Ramos (cell line): ENCODE measurements at regions not wholly inside any gene's neighbourhood (a gene's known extent, or its start where the extent isn't known, plus 50 kb on each side); places are given as distances from the start of the nearest gene placed in this dataset.
"Not testable (repeated sequence)": the region's sequence is repeated elsewhere in the genome, so short reads cannot be mapped to it uniquely, and the experiment has no call there.

Experiments
- in situ Hi-C: fragments of 300-500 bp; cut with MboI; formaldehyde crosslinking; loops from one replicate; pipeline ENCODE4 v1.14.3; 2022; ENCODE audit warnings: low sequenced_read_pairs; ENCODE audit not compliant: unreplicated experiment

DNA sequence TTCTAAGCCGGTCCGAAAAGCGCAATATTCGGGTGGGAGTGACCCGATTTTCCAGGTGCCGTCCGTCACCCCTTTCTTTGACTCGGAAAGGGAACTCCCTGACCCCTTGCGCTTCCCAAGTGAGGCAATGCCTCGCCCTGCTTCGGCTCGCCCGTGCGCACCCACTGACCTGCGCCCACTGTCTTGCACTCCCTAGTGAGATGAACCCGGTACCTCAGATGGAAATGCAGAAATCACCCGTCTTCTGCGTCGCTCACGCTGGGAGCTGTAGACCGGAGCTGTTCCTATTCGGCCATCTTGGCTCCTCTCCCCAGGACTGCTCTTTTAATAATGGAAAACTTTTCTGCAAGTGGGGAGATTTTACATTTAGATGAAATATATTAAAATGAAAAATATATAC is 297.5 kb downstream of the LNPK start:
- in situ Hi-C loops = not testable (repeated sequence)

DNA sequence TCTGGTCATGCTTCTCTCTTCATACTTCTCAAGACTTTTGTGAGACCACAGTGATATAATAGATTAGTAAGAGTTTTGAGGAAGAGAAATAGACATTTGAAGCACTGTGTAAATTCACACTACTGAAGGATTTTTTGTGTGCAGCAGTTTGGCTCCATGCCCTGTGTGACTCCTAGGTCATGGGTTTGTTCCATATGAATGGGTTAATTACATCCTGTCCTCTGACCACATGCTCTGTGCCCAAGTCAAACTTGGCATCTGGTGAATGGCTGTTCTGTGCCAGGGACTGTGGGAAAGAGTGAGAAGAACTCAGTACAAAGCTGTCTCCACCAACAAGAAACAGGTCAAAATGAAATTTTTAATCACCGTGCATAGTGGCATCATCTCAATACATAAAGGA is 304.0 kb downstream of the LNPK start:
- in situ Hi-C loops = no loop called here

DNA sequence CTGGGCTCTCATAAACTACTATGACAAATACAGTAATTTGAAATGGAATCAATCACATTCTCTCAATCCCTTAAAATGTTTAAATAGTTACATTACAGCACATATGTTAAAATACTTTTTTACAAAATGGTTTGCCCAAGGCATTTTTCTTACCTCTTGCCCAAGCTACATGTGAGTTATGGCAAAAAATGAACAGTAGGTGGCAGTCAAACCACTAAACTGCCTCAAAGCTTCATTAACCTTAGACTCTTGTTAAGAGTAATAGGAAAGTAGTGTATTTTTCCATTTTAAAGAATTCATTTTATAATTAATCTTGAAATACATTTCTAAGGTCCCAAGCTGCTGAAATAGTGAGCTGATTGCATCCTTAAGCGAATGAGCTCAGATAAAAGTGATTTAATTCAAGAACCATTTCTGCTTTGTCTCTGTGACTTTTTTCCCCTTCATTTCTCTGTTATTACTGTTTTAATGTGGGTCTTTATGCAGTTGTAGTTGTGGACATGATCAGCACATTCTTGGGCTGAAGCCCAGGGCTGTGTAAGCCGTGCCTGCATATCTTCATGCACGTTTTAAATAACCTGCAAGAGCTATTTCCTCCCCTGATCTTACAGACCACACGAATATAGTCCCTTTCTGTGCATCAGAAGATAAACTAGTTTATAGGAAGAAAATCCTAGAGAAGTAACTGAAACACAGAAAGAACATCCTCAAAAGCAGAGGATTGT is 311.8 kb downstream of the LNPK start:
- in situ Hi-C loops = no loop called here

DNA sequence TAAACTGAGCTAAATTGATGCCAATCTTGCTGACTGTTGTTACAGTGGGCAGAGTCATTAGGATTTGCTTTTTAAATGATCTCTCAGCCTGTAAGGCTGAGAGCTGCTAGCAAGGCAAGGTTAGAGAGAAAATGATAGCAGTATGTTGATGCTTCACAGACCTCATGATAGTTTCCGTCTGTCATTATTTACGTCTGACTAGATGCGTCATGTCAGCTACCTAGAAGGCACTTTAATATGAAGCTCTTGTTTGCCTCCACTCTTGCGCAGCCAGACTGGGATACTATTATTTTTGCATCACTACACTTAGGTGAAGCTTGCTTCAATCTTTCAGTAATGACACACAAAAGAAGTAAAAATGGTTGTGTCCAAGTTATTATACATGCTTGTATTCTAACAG is 313.8 kb downstream of the LNPK start:
- in situ Hi-C loops = loop anchor here (10.0 kb wide), 1 partner anchor 407 kb away; the partner anchor contains the start of genes HOXD12 and HOXD13

DNA sequence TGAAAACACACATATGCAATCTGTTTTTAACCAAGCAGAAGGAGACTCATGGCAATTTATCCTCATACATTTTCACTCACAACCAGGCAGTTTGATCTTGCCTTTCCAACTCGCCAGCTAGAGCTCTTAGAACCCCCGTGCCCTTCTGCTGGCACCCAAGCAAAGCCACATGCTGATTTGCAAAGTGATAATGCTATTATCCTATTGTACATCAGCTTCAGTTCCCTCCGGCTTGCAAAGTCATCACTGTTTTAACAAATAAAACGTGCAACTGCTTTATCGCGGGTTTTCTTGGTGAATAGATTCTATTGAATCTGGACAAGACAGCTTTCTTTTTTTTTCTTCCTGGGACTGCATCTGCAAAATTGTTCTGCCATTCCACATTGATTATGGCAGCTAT is 314.6 kb downstream of the LNPK start:
- in situ Hi-C loops = loop anchor here (10.0 kb wide), 1 partner anchor 407 kb away; the partner anchor contains the start of genes HOXD12 and HOXD13

DNA sequence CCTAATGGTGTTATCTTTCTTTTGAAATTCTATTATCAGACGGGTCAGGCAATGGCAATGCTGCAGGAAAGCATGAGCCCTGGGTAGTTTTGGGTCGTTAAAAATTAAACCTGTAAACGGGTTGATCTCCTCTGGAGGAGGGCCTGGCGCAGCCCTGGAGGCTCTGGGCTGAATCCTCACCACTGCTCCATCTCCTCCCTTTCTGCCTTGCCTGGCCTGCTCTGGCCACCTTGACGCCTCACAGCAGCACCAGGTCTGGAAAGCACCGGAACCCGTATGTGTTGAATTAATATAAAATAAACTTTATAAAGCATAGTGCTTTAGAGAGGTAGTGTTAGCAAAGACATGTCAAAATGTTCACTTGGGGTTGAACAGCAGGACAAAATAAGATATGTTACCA is 316.1 kb downstream of the LNPK start:
- in situ Hi-C loops = loop anchor here (10.0 kb wide), 1 partner anchor 409 kb away; the partner anchor contains the start of genes HOXD12 and HOXD13

DNA sequence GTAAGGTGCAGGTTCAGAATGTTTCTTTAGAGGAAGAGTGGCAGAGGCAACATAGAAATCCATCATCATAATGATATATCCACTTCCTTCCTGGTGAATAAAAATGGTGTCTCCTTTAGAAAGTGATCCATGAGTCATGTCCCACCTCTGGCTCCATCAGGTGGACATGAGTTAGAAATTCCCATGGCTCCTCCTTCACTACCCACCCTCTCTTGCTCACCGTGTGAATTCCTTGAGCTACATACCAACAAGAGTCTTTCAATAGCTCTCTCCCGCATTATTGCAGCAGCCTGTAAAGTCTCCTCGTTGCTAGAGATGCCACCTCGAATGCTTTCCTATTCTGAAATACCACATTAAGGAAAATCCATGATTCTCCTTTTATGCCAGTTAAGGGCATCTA is 317.6 kb downstream of the LNPK start:
- in situ Hi-C loops = loop anchor here (10.0 kb wide), 1 partner anchor 410 kb away; the partner anchor contains the start of genes HOXD12 and HOXD13

DNA sequence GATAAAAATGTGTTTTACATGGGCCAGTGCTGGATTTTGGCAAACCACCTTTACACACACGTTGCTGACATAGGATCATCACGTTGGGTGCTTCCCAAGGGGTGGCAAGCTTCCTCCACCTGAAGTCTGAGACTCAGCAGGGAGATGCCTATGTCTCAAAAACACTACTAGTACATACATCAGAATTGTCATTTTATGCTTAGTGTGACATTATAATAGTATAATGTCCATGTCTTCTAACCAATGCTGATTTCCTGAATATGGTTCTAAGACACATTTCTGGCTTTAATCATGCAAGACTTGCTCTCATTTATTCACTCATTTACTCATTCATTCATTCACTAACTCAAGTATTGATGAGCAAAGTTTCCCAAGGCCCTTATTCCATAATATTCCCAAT is 322.3 kb downstream of the LNPK start:
- in situ Hi-C loops = loop anchor here (10.0 kb wide), 1 partner anchor 415 kb away; the partner anchor contains the start of genes HOXD12 and HOXD13

DNA sequence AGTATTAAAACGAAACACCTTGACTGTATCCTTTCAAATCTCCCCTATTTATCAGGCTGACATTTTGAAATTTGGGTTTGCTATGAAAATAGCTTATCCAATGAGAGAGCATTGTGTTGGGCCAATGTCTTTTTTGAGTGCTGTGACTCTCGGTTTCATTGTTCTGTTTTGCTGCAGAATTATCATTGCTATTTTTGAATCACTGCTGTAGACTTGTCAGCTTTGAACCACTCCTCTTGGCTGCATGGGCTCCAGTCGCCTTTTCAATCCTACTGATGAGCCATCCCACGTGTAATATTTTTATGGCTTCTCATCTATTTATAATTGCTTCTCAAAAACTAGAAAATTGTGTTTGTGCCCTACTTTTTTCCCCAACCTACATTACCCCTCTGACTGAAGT is 322.8 kb downstream of the LNPK start:
- in situ Hi-C loops = no loop called here

DNA sequence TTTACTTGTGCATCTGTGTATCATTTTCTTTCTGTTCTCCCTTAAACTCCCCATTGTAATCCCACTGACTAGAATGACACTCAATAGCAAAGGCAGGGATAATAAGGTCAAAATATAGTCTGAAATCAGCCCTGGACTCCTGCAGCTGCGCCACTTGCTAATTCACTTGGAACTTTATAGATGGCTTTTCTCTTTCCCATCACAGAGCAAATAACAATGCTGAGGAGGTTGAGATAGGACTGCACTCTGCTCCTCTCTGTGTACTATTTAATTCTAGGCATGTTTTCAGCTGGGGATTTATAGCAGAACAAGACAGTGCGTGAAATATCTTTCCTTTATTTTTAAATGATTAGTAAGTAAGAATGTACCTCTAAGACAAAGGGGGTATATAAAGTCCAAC is 324.2 kb downstream of the LNPK start:
- in situ Hi-C loops = no loop called here

DNA sequence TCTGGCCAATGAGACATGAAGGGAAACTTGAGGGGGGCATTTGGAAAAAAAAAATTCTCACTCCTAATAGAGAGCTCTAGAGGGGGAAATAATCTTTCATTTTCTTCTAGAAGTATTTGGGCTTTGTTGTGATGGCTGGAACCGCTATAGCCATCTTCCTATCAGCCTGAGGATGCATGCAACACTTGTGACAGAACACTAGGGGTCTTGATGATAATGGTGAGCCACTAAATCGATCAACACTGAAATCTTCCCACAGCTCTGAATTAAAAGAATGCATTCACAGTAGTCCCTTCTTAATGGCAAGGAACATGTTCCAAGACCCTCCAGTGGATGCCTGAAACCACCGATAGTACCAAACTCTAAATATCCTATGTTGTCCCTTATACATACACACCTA is 325.3 kb downstream of the LNPK start:
- in situ Hi-C loops = no loop called here

DNA sequence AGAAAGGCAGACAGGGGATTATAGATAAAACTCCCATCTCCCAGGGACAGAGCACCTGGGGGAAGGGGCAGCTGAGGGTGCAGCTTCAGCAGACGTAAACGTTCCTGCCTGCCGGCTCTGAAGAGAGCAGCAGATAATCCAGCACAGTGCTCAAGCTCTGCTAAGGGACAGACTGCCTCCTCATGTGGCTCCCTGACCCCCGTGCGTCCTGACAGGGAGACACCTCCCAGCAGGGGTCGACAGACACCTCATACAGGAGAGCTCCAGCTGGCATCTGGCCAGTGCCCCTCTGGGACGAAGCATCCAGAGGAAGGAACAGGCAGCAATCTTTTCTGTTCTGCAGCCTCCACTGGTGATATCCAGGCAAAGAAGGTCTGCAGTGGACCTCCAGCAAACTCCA is 333.3 kb downstream of the LNPK start:
- in situ Hi-C loops = not testable (repeated sequence)

DNA sequence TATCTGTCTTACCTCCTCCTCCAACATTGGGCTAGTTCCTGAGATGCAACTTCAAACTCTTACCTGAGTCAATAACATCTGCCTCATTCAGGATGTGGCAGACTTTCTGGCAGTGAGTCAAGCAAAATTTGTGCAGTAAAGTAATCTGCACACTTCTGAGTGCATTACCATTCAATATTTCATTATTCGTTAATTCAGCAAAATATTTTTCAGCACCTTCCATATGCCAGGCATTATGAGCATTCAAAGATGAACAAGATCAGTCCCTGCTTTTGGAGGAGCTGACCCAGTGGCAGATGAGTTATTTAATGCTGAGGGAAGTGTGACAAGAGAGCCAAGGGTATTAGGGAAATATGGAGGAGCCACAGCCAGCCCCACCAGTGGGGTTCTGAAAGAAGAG is 339.7 kb downstream of the LNPK start:
- in situ Hi-C loops = no loop called here

DNA sequence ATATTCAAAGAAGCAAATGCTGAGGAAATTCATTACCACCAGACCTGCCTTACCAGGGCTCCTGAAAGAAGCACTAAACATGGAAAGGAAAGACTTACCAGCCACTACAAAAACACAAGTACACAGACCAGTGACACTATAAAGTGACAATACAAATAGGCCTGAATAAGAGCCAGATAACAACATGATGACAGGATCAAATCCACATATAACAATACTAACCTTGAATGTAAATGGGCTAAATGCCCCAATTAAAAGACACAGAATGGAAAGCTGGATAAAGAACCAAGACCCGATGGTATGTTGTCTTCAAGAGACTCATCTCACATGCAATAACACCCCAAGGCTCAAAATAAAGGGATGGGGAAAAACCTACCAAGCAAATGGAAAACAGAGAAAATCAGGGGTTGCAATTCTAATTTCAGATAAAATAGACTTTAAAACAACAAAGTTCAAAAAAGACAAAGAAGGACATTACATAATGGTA is 353.4 kb downstream of the LNPK start:
- in situ Hi-C loops = no loop called here

DNA sequence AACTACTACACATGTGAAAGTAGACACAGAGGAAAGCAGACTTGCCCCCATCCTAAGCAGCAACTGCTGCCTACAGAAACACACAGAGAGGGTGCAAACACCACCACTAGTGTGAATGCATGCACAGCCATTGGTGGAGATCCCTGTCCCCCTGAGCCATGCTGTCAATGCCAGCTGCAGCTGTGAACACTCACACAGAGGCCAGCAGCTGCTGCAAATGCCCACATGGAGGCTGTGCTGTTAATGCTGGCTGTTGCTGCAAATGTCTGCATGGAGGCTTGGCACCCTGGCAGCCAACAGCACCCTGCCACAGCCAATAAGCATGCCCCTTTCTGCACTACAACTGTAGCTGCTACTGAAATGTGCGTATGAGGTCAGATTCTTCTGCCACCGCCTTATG is 355.0 kb downstream of the LNPK start:
- in situ Hi-C loops = no loop called here

DNA sequence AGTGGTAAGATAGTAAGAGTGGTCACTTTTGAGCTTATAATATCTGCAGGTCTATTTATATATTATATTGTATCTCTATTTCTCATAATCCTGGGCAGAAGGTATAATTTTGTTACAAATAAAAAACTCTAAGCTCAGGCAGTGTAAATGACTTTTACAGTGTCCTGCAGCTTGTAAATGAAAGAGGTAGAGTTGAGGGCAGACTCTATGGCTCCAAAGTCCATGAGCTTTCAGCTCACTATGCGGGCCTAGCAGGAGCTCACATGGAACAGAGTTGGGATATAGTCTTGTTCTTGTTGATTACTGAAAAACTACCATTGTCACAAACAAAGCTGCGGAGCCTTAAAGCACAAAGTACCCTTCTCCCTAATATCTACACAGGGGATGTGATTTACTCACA is 361.4 kb downstream of the LNPK start:
- in situ Hi-C loops = no loop called here

DNA sequence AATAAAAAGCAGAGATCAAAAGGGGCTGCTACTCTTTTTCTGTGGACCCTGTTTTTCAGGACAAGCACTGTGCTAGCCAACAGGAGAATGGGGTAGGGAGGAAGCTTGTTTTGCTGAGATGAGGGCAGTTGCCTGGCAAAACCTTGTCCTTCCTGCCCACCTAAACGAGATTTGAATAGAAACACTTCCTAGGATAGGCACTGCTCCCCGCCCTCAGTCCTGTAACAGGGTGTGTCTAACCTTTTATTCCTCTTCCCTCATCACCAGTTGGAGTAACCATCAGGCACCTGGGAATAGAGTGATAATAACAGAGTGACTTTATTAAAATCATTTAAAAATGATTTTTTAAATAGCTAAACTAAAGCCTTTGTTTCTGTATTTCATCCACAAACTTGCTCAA is 368.8 kb downstream of the LNPK start:
- in situ Hi-C loops = no loop called here

DNA sequence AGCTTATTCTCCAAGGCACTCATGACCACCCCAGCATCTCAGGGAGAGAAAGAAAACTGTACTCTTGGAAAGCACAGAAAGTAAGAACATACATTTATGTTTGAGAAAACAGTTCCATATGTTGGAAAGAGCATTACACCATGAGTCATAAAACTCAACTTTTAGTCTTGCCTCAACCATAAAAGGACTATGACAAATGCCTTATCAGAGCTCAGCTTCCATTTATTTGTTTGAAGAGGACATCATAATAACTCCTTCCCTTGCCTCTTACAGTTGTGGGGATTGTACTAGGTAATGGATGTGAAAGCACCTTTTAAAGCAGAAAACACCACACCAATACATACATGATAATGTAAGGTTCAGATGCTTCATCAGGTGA is 370.8 kb downstream of the LNPK start:
- in situ Hi-C loops = no loop called here

DNA sequence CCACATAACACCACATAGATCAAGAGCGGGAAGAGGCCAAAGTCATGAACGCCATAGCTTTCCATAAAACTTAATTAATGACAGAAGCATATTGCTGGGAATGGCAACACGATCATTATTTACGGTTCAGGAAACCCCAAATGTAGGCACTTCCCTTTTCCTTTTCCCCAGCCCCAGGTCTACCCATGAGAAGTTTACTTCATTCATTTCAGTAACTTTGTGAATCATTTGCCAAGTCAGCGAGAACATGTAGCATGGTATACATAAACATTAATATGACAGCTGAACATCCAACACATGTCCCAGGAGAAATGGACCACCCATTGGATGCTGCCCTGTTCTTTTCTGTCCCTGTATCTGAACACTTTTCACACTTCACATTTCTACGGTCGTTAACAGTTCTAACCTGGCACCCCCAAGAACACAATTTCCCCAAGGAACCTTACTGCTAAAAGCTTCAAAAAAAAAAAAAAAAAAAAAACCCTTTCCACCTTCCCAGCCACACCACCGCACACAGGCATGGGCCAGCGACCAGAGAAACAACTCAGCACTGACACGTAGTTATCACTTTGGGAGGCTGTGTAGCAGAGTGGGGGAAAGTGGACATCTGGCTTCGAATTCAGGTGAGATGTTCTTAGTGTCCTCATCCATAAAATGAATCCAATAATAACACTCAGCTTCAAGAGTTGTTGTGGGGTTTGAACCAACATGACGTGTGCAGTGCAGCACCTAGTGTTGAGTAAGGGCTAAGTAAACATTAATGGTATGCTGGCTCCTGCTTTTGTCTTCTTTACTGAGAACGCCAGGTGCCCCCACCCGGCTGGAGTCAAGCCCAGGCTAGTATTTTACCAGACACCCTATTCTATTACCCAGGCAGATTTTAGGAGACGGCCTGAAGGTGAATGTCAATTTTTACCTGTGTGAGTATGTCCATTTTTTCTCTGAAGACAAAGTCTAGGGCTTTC is 371.5 kb downstream of the LNPK start:
- in situ Hi-C loops = no loop called here

DNA sequence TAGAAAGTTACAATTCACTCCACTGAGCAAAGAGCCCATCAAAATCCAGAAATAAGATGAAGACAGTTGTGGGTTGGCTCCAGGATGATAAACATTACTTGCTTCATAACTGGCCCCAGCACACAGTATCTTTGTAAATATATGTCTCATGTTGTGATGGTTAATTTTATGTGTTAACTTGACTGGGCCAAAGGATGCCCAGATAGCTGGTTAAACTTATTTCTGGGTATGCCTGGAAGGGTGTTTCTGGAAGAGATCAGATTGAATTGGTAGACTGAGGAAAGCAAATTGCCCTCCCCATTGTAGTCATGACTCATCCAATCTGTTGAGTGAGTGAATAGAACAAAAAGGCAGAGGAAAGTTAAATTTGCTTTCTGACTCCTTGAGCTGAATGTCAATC is 373.8 kb downstream of the LNPK start:
- in situ Hi-C loops = no loop called here

DNA sequence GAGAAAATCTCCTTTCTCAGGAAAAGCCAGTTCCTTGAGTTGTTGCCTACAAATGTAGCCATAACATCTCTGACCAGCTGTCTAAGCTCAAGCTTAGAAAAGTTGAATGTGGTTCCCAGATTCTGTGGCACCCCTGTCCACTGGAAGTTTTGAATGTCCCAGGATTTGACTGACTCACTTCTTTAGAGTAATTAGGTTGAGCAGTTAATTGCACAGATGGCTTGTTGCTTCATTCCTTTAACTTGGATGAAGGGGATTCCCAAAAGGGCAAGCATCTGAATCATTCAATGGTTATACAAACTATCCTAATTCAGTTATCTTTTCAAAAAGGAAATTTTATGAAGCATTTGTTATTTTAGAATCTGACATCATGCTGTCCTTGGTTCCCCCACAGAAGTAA is 374.7 kb downstream of the LNPK start:
- in situ Hi-C loops = no loop called here
